Muscle layer of duodenum (tissue), 2 donors: ENCODE measurements at regions not wholly inside any gene's neighbourhood (a gene's known extent, or its start where the extent isn't known, plus 50 kb on each side); places are given as distances from the start of the nearest gene placed in this dataset.

Experiments
- H3K27ac ChIP-seq: one replicate; pipeline ENCODE4 v1.7.0; 2013; ENCODE audit warnings: mild to moderate bottlenecking, low read length
- H3K27me3 ChIP-seq: one replicate; pipeline ENCODE4 v1.7.0; 2013; ENCODE audit warnings: low read depth, mild to moderate bottlenecking, control low read depth, low read length
- H3K36me3 ChIP-seq, 2 donors: one replicate each; pipeline ENCODE4 v1.7.0; 2013; ENCODE audit warnings: low read length in 2 of 2, control low read depth in 1 of 2, mild to moderate bottlenecking in 1 of 2; ENCODE audit not compliant: insufficient read depth in 2 of 2, control insufficient read depth in 1 of 2
- H3K4me1 ChIP-seq, 2 donors: one replicate each; pipeline ENCODE4 v1.7.0; 2013; ENCODE audit warnings: low read length in 2 of 2, mild to moderate bottlenecking in 2 of 2, control low read depth in 1 of 2, moderate library complexity in 1 of 2; ENCODE audit not compliant: insufficient read depth in 2 of 2, control insufficient read depth in 1 of 2
- H3K4me3 ChIP-seq, 2 donors: one replicate each; pipeline ENCODE4 v1.7.0; 2013; ENCODE audit warnings: low read length in 2 of 2, low read depth in 1 of 2, mild to moderate bottlenecking in 1 of 2
- H3K9me3 ChIP-seq, 2 donors: one replicate each; pipeline ENCODE4 v1.7.0; 2013; ENCODE audit warnings: low read length in 2 of 2, control low read depth in 1 of 2, mild to moderate bottlenecking in 1 of 2; ENCODE audit not compliant: control insufficient read depth in 1 of 2
- donor health status: healthy.

GRCh38 chr1:81617308-81617967 lies 183.3 kb upstream of the ADGRL2 start:
- Histone ChIP-seq H3K36me3 (no peaks in the 10 kb centered on the region), H3K9me3 (no peaks in the 10 kb centered on the region), H3K27me3 (no peaks in the 10 kb centered on the region), H3K27ac (no peak overlapping the region), H3K4me3 (no peak overlapping the region), H3K4me1 (no peaks in the 10 kb centered on the region)

- Histone ChIP-seq H3K27me3 (no peaks in the 10 kb centered on the region), H3K4me1 (no peaks in the 10 kb centered on the region), H3K27ac (no peak overlapping the region), H3K36me3 (no peaks in the 10 kb centered on the region), H3K9me3 (no peaks in the 10 kb centered on the region), H3K4me3 (no peak overlapping the region)
Observed at GRCh38 chr1:81613803-81614202, 186.9 kb upstream of the ADGRL2 start.

- Histone ChIP-seq H3K4me1 (no peaks in the 10 kb centered on the region), H3K27me3 (no peaks in the 10 kb centered on the region), H3K36me3 (no peaks in the 10 kb centered on the region)
Observed at GRCh38 chr1:81607924-81608323, 192.8 kb upstream of the ADGRL2 start.

GRCh38 chr1:81607086-81607485 lies 193.6 kb upstream of the ADGRL2 start:
- Histone ChIP-seq H3K27me3 (no peaks in the 10 kb centered on the region), H3K9me3 (no peaks in the 10 kb centered on the region), H3K36me3 (no peaks in the 10 kb centered on the region), H3K27ac (no peak overlapping the region), H3K4me3 (no peak overlapping the region), H3K4me1 (no peaks in the 10 kb centered on the region)

More at GRCh38 chr1:81607924-81608323, 192.8 kb upstream of the ADGRL2 start:
- H3K4me3 ChIP-seq, result no peak overlapping the region
- H3K27ac ChIP-seq, result no peak overlapping the region
- no peaks in the 10 kb centered on the region for H3K9me3 ChIP-seq

- no peaks in the 10 kb centered on the region for H3K27me3 ChIP-seq
- H3K9me3 ChIP-seq, result no peaks in the 10 kb centered on the region
- H3K4me3 ChIP-seq, result no peak overlapping the region
Observed at GRCh38 chr1:81606656-81607055, 194.1 kb upstream of the ADGRL2 start.

GRCh38 chr1:81605023-81605422 lies 195.7 kb upstream of the ADGRL2 start:
- H3K36me3 ChIP-seq, result no peaks in the 10 kb centered on the region
- no peaks in the 10 kb centered on the region for H3K27me3 ChIP-seq
- H3K27ac ChIP-seq, result no peak overlapping the region
- H3K4me1 ChIP-seq, result no peaks in the 10 kb centered on the region
- no peaks in the 10 kb centered on the region for H3K9me3 ChIP-seq
- no peak overlapping the region for H3K4me3 ChIP-seq

More at GRCh38 chr1:81606656-81607055, 194.1 kb upstream of the ADGRL2 start:
- no peaks in the 10 kb centered on the region for H3K36me3 ChIP-seq
- H3K27ac ChIP-seq, result no peak overlapping the region
- no peaks in the 10 kb centered on the region for H3K4me1 ChIP-seq

- Histone ChIP-seq H3K4me3 (no peak overlapping the region), H3K9me3 (no peaks in the 10 kb centered on the region), H3K27me3 (no peaks in the 10 kb centered on the region), H3K36me3 (no peaks in the 10 kb centered on the region), H3K27ac (no peak overlapping the region), H3K4me1 (no peaks in the 10 kb centered on the region)
Observed at GRCh38 chr1:81600878-81601622, 199.7 kb upstream of the ADGRL2 start.

- Histone ChIP-seq H3K4me3 (no peak overlapping the region), H3K9me3 (no peaks in the 10 kb centered on the region), H3K27me3 (no peaks in the 10 kb centered on the region), H3K4me1 (no peaks in the 10 kb centered on the region), H3K27ac (no peak overlapping the region), H3K36me3 (no peaks in the 10 kb centered on the region)
Observed at GRCh38 chr1:81600363-81600762, 200.4 kb upstream of the ADGRL2 start.

- no peak overlapping the region for H3K27ac ChIP-seq
- H3K27me3 ChIP-seq, result no peaks in the 10 kb centered on the region
- H3K4me3 ChIP-seq, result no peak overlapping the region
- no peaks in the 10 kb centered on the region for H3K4me1 ChIP-seq
- no peaks in the 10 kb centered on the region for H3K36me3 ChIP-seq
- H3K9me3 ChIP-seq, result no peaks in the 10 kb centered on the region
Observed at GRCh38 chr1:81598623-81599022, 202.1 kb upstream of the ADGRL2 start.

- H3K36me3 ChIP-seq, result no peaks in the 10 kb centered on the region
- H3K27ac ChIP-seq, result no peak overlapping the region
- no peaks in the 10 kb centered on the region for H3K4me1 ChIP-seq
- H3K4me3 ChIP-seq, result no peak overlapping the region
- no peaks in the 10 kb centered on the region for H3K9me3 ChIP-seq
- H3K27me3 ChIP-seq, result no peaks in the 10 kb centered on the region
Observed at GRCh38 chr1:81597720-81598426, 202.9 kb upstream of the ADGRL2 start.

GRCh38 chr1:81596341-81596740 lies 204.4 kb upstream of the ADGRL2 start:
- H3K36me3 ChIP-seq, result no peaks in the 10 kb centered on the region
- H3K4me1 ChIP-seq, result no peaks in the 10 kb centered on the region
- no peak overlapping the region for H3K4me3 ChIP-seq
- no peak overlapping the region for H3K27ac ChIP-seq
- H3K9me3 ChIP-seq, result no peaks in the 10 kb centered on the region
- no peaks in the 10 kb centered on the region for H3K27me3 ChIP-seq
